IPS-18c (cell line): ENCODE measurements at regions not wholly inside any gene's neighbourhood (a gene's known extent, or its start where the extent isn't known, plus 50 kb on each side); places are given as distances from the start of the nearest gene placed in this dataset.

Source experiments
- H3K4me3 ChIP-seq: 2 replicates; pipeline ENCODE4 v1.7.0; 2013; ENCODE audit warnings: low read depth, mild to moderate bottlenecking, low read length, moderate library complexity; ENCODE audit not compliant: insufficient read depth
- H3K9me3 ChIP-seq: one replicate; pipeline ENCODE4 v1.6.1; 2013; ENCODE audit warnings: mild to moderate bottlenecking, low read length, moderate library complexity; ENCODE audit not compliant: control insufficient read depth, insufficient read depth

DNA sequence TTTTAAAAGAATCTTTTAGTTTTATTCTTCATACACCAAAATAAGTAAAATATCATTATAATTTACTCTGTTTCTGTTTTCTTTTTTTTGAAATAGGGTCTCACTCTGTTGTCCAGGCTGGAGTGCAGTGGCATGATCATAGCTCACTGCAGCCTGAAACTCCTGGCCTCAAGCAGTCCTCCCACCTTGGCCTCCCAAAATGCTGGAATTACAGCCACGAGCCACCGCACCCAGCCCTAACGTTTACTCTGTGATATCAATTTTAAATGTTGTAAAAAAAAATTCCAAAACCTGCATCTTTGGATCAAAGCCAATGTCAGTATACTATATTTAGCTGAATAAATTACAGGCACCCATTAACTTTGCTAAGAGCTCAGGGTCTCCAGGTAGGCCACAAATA lies 437.1 kb upstream of the USP15 start:
- H3K9me3 ChIP-seq: no peaks in the 10 kb centered on the region
- H3K4me3 ChIP-seq: no peak overlapping the region

DNA sequence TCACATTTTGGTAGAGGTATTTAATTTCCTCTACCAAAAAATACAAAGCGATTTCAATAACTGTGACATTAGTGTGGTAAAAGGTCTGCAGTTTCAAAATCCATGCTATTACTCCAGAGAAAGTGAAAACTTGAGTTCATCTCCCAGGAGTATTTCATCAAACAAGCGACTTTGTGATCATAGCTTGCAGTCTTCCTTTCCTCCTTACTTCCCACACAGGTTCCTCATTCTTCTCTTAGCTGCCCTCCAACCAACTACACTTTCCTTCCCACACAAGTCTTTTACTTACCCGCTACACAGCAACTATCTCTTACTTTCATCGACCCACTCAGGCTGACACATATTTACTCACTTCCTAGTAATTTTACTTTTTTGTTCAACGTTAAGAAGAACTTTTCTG lies 413.4 kb upstream of the USP15 start:
- H3K4me3 ChIP-seq: no peak overlapping the region
- H3K9me3 ChIP-seq: no peaks in the 10 kb centered on the region

DNA sequence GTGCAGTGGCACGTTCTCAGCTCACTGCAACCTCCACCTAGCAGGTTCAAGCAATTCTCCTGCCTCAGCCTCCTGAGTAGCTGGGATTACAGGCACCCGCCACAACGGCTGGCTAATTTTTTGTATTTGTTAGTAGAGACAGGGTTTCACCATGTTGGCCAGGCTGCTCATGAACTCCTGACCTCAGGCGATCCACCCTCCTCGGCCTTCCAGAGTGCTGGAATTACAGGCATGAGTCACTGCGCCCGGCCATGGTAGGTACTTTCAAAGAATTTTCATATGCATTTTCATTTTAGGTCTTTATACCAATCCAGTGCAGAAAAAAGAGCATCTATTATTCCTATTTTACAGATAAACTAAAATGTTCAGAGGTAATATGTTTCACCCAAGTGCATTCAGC lies 411.3 kb upstream of the USP15 start:
- H3K4me3 ChIP-seq: no peak overlapping the region

DNA sequence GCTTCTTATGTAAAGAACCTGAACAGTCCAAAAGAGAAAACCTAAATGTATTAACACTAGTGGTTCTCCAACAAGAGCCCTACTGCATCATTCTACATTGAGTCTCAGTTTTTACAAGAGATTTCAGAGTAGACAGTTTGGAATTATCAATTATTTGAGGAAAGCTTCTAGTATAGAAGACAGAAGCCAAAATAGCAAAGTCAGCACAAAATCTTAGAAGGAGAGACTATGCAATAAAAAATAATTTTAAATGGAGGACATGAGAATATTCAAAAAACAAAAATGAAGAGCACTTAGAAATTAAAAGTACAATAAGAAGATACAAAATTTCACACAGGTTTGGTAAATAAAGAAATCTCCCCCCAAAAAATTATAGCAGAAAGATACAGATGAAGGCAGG lies 406.3 kb upstream of the USP15 start:
- Histone ChIP-seq H3K4me3 (no peak overlapping the region), H3K9me3 (no peaks in the 10 kb centered on the region)

More for the DNA sequence above, 411.3 kb upstream of the USP15 start:
- no peaks in the 10 kb centered on the region for H3K9me3 ChIP-seq

DNA sequence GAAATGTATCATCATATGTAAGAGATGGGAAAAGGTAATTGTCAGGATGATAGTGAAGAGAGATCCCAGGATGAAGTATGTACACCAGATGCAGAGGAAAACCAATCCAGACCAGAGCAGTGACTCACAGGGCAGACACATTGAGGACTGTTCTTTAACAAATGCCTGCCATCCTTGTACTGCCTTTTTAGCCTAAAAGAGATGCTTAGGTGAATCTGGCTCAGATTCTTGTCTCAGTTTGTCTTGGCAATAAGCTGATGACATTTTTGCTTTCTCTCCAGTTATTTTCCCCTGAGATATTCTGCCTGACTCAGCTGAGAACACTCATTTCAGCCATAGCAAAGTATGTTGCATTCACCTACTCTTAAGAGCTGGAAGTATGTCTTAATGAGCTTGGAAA lies 405.3 kb upstream of the USP15 start:
- Histone ChIP-seq H3K9me3 (no peaks in the 10 kb centered on the region), H3K4me3 (no peak overlapping the region)

DNA sequence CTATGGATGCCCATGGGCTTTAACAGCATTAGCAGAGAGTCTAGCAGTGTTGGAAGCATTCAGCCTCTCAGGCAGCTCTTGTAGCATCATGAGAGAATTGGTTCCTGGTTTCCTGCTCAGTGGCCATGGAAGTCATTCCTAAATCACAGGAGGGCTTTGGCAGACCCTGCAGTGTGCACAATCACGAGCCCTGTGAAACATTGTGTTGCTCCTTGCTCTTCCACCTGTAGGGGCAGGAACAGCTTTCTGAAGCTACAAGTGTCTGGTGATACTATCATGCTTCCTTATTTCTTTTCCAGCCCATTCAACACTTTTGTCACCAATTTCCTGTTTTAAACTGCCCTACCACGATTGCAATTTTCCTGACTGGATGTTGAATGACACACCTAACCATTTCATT lies 402.2 kb upstream of the USP15 start:
- H3K4me3 ChIP-seq: no peak overlapping the region
- H3K9me3 ChIP-seq: no peaks in the 10 kb centered on the region

DNA sequence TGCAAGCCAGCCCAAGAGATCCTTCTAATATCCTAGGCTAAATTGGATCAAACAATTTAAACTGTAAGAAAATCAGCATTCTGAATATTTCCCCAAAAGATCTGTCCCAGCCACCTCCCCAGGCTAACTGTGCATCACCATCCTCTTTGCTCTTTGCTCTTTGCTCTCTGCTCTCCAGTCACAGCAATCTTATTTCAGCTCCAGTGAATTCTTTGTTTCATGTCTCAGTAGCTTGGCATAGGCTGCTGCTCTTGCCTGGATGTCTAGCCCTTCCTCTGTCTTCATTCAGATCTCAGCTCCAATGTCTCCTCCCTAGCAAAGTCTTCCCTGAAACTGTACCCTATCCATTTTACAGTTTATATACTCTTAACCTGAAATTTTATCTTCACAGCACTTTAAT lies 399.8 kb upstream of the USP15 start:
- H3K4me3 ChIP-seq: no peak overlapping the region
- no peaks in the 10 kb centered on the region for H3K9me3 ChIP-seq

DNA sequence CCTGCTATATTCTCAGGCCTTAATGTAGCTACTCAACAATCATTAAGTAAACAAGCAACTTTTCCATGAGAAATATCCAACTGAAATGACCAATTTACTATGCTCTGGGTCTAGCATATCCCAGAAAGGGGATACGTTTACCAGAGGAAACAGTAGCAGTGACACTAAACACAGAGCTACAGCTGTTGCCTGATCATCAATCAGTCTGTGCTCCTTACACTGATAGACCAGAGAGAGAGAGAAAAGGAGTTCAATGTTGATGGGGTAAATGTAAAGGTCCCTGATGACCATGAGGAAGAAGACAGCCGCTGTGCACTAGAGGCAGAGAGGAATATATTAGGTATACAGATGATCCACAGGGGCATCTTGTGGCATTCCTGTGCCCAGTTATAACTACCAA lies 397.2 kb upstream of the USP15 start:
- Histone ChIP-seq H3K9me3 (no peaks in the 10 kb centered on the region), H3K4me3 (no peak overlapping the region)

DNA sequence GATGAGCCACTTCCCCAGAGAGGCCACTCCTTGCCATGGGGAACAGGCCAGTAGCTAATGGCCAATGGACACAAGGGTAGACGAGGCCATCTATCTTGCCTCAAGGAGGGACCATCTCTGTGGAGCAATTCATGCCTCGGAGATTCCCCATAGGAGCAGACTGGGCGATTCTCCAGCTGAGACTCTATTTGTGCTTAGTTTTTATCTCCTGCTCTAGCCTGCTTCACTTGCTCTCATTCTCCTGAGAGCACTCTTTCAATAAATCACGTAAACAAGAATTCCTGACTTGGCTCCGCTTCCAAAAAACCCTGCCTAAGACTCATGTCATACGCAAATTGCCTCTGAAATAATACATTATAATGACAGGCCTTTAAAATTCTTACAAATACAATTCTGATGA lies 396.4 kb upstream of the USP15 start:
- Histone ChIP-seq H3K4me3 (no peak overlapping the region), H3K9me3 (no peaks in the 10 kb centered on the region)

DNA sequence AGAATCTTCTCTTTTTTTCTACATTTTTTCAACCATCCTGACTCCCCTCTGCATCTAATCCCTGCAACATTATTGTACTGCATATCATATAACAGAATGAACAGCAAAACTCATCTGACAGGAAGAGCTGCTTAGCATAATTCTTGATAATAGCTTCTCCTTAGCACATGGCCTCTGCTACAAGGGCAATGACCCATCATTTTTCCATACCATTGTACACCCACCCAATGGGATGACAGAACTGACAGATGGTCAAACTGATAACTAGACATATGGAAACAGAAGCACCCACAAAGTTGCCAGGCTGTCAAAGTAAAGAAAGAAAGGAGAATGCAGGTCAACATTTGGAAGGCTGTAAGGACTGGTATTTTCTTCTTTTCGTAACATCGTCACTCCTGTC lies 390.4 kb upstream of the USP15 start:
- H3K9me3 ChIP-seq: no peaks in the 10 kb centered on the region
- no peak overlapping the region for H3K4me3 ChIP-seq

DNA sequence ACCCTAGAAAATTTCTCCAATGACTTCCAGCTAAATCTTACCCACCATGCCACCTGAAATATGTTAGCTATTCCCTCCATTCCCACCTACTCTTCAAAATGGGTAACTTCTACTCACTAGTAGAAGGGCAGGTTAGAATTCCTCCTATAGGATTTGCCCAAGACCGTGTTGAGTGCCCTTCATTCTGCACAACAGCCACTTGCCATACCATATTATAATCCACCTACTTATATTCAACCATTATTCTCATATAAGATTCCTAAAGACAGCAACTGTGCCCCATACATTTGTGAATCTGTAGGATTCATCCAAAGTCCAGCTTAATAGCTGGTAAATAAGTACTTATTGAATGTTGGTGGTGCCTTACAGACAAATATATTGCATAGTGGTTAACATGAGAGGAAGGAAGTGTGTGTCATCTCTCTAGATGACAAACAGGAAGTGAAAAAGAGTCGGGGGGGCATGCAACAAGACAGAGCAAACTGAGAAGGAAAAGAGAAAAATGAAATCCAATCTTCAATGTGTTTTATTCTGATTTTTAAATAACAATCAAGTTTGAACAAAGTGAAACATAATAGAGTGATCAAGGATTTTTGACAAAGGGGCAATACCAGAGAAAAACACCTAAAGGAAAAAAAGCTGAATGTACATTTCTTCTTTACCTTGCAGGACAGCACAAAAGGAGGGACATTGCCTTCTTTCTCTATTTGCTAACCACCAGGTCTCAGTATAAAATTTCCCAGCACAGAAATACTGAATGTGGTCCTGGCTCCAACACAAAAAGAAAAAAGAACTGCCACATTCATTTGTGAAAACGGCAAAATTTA lies 389.3 kb upstream of the USP15 start:
- H3K4me3 ChIP-seq: no peak overlapping the region
- no peaks in the 10 kb centered on the region for H3K9me3 ChIP-seq

DNA sequence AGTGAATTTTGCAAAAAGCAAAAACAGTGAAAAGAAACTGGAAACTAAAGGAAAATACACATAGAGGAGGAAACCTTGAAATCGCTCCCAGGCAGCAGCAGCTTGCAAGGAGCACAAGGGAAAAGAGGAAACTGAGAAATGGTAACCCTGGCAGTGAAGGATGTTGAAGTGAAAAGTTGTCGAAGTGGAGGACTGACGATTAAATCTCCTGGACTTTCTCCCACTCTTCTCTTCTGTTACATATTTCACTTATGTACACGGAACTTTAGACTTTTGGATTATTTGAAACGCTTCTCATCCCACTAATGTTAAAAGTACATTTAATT lies 388.8 kb upstream of the USP15 start:
- no peak overlapping the region for H3K4me3 ChIP-seq
- no peaks in the 10 kb centered on the region for H3K9me3 ChIP-seq

DNA sequence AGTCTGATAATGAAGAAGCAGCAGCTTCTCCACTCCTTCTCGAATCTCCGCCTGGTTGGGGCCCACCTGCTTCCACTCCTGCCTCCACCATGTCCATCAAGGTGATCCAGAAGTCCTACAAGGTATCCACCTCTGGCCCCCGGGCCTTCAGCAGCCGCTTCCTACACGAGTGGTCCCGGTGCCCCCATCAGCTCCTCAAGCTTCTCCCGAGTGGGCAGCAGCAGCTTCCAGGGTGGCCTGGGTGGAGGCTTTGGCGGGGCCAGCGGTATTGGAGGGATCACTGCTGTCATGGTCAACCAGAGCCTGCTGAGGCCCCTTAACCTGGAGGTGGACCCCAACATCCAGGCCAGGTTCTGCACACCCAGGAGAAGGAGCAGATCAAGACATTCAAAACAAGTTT lies 381.0 kb upstream of the USP15 start:
- no peak overlapping the region for H3K4me3 ChIP-seq
- H3K9me3 ChIP-seq: no peaks in the 10 kb centered on the region

DNA sequence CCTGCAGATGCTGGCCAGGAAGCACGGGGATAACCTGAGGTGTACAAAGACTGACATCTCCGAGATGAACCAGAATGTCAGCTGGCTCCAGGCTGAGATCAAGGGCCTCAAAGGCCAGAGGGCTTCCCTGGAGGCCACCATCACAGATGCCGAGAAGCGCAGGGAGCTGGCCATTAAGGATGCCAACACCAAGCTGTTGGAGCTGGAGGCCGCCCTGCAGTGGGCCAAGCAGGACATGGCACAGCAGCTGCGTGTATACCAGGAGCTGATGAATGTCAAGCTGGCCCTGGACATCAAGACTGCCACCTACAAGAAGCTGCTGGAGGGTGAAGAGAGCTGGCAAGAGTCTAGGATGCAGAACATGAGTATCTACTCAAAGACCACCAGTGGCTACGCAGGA lies 380.0 kb upstream of the USP15 start:
- Histone ChIP-seq H3K9me3 (no peaks in the 10 kb centered on the region), H3K4me3 (no peak overlapping the region)

DNA sequence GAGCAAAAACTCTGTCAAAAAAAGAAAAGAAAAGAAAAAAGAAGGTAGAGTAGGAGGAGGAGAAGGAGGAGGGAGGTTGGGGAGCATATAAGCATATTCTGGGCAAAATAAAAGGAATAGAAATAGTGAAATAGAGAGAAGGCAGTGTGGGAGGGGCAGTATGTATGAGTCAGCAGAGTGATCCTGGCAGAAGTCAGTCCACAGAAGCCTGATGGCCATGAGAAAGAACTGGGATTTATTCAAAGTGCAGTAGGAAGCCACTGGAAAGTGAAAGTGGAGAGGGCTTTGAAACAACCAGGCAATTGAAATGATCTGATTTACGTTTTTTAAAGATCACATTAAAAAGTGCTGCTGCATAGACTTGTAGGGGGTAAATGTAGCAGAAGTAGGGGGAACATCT lies 368.6 kb upstream of the USP15 start:
- H3K9me3 ChIP-seq: no peaks in the 10 kb centered on the region

DNA sequence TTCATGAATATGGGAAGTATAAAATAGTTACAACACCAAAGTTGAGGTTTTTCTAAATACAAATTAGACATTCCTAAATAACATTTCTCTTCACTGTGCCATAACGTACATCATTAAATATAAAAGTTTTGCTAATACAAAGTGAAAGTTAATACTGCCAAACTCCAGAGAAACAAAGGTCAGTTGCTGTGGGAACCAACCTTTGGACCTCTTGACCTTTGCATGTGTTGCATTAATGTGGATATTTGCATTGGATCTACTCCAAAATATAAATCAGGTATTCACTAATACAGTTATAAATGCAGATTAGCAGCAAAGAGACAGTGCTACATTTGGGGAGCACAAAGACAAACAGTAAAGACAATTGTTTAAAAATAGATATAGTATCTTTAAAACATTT lies 366.0 kb upstream of the USP15 start:
- Histone ChIP-seq H3K4me3 (no peak overlapping the region), H3K9me3 (peaks cover 7% of the 10 kb centered on the region)

More for the DNA sequence above, 368.6 kb upstream of the USP15 start:
- no peak overlapping the region for H3K4me3 ChIP-seq

DNA sequence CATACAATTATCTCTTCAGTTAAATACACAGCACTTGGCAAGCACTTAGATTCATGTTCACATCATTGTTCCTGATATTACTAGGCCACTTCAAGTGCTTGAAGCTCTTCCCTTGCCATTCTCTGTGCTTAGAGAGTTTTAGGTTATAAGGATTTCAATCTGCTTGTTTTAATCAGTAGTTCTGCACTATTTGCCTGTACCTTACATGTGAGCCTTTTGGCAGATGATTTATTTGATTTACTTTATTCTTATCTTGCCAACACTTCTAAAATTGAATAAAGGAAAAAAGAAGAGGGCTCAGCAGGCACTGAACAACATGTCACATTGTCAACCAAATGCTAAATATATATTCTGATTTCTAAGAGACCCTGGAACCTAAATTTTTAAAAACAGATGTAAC lies 363.8 kb upstream of the USP15 start:
- no peak overlapping the region for H3K4me3 ChIP-seq

DNA sequence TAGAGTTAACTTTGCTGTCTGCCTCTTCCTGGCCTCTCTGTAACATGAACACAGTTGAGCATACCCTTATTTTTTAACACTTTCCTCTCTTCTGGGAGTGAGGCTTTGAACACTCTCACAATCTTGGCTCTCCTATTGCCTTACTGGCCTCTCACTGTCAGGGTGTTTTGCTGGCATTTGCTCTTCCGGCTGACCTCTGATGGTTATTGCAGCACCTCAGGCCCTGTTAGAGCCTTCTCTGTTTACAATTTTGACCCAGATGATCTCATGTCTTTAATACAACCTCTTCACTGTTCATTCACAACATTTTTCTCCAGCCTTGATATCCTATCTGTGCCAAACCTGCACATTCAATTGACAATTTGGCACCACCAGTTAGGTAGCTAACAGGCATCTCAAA lies 357.8 kb upstream of the USP15 start:
- peaks cover 7% of the 10 kb centered on the region for H3K9me3 ChIP-seq
- H3K4me3 ChIP-seq: no peak overlapping the region

More for the DNA sequence above, 363.8 kb upstream of the USP15 start:
- peaks cover 7% of the 10 kb centered on the region for H3K9me3 ChIP-seq

DNA sequence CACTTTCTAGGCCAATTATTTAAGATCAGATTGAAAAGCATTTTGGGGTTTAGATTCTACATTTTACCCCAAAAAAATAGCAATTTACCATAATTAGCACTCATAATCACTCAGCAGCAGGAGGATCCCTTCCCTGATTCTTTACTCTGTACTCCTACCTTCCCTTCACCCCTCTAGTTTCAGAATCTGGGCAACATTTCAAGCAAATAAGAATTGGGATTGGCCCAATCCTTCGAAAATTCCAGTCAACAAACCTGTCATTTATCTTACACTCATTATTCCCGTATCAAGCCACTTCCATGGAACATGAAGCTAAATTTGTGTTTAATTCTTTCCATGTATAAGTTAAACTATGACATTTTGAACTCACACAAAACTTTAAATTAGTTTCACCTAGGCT lies 349.1 kb upstream of the USP15 start:
- no peak overlapping the region for H3K4me3 ChIP-seq
- H3K9me3 ChIP-seq: no peaks in the 10 kb centered on the region
